ENCODE measurements at regions not wholly inside any gene's neighbourhood (a gene's known extent, or its start where the extent isn't known, plus 50 kb on each side); places are given as distances from the start of the nearest gene placed in this dataset.

DNA sequence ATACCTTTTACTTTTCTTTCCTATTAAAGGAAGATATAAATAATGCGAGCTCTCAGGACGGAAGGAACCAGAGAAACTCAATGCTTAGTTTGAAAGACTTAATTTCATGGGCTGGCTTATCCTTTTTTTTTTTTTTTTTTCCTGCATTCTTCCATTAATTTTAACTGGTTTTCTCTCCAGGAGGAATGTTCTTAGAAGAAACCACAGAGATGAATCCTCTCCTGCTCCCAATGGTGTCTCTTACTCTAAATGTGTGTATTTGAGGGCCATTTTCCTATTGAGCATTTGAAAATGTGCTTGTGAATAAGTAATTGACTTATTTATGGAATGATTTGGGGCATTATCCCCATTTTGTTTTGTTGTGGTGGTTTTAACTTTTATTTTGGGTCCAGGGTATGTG, 494.9 kb downstream of the FOXO1 start:
- SMC1A ChIA-PET (ENCODE audit: uncharacterized antibody, unreplicated experiment) = interaction anchor here (0.6 kb wide), 1 partner anchor 535 kb away, joined by 4 read pairs; no protein-coding TSS in a partner anchor
- CTCF ChIA-PET = interaction anchor here (0.6 kb wide), 1 partner anchor 78 kb away, joined by 3 read pairs; no protein-coding TSS in a partner anchor
- TF ChIP-seq, protein P1, sequence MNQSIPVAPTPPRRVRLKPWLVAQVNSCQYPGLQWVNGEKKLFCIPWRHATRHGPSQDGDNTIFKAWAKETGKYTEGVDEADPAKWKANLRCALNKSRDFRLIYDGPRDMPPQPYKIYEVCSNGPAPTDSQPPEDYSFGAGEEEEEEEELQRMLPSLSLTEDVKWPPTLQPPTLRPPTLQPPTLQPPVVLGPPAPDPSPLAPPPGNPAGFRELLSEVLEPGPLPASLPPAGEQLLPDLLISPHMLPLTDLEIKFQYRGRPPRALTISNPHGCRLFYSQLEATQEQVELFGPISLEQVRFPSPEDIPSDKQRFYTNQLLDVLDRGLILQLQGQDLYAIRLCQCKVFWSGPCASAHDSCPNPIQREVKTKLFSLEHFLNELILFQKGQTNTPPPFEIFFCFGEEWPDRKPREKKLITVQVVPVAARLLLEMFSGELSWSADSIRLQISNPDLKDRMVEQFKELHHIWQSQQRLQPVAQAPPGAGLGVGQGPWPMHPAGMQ (IDR thresholded peaks at IDR 0.05; ENCODE audit: borderline replicate concordance) = no peak
- no peak for TF ChIP-seq FOXM1 (IDR thresholded peaks at IDR 0.05; ENCODE audit: low read depth, low read length)
- no peak for TF ChIP-seq WRNIP1 (IDR thresholded peaks at IDR 0.05; ENCODE audit: borderline replicate concordance, low read depth, low read length)
- no peak for TF ChIP-seq CHD2 (IDR thresholded peaks at IDR 0.05; ENCODE audit: borderline replicate concordance, low read depth, low read length)
- TF ChIP-seq, protein P2, sequence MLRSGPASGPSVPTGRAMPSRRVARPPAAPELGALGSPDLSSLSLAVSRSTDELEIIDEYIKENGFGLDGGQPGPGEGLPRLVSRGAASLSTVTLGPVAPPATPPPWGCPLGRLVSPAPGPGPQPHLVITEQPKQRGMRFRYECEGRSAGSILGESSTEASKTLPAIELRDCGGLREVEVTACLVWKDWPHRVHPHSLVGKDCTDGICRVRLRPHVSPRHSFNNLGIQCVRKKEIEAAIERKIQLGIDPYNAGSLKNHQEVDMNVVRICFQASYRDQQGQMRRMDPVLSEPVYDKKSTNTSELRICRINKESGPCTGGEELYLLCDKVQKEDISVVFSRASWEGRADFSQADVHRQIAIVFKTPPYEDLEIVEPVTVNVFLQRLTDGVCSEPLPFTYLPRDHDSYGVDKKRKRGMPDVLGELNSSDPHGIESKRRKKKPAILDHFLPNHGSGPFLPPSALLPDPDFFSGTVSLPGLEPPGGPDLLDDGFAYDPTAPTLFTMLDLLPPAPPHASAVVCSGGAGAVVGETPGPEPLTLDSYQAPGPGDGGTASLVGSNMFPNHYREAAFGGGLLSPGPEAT (IDR thresholded peaks at IDR 0.05; ENCODE audit: low read depth) = no peak
- TF ChIP-seq NR2C2 (IDR thresholded peaks at IDR 0.05; ENCODE audit: borderline replicate concordance, control insufficient read depth, insufficient read length, low read depth) = no peak
- TF ChIP-seq ZNF687 (IDR thresholded peaks at IDR 0.05) = no peak
- TF ChIP-seq MTA3 (IDR thresholded peaks at IDR 0.05; ENCODE audit: borderline replicate concordance, low read length) = no peak
- no peak for TF ChIP-seq ZNF384 (IDR thresholded peaks at IDR 0.05; ENCODE audit: borderline replicate concordance, low read depth, low read length)
- no peak for TF ChIP-seq PAX8 (IDR thresholded peaks at IDR 0.05)
- TF ChIP-seq ZNF592 (IDR thresholded peaks at IDR 0.05) = no peak
- no peak for TF ChIP-seq ZNF274 (IDR thresholded peaks at IDR 0.05; ENCODE audit: insufficient read depth, insufficient read length)
- no peak for TF ChIP-seq DPF2 (IDR thresholded peaks at IDR 0.05)

More for the DNA sequence above, 494.9 kb downstream of the FOXO1 start:
- ChIA-PET POLR2A (no interaction called here), RAD21 (ENCODE audit: unreplicated experiment) (interaction anchor here (0.7 kb wide), 1 partner anchor 44 kb away, joined by 4 read pairs; no protein-coding TSS in a partner anchor)
- intact Hi-C loops (cut with micrococcal nuclease; ENCODE audit: unreplicated experiment) (no loop called here), in situ Hi-C loops (cut with MboI) (no loop called here)
- ATAC-seq (no peak), DNase-seq (ENCODE audit: low read depth, low spot score) (no peak), FAIRE-seq (no peak)
- H3K9me3 ChIP-seq (replicated peaks; ENCODE audit: control insufficient read depth, insufficient read depth, low read length) = no peaks in the 10 kb centered on the region; the same call in 2 of the 3 replicates
- no peaks in the 10 kb centered on the region for H3K36me3 ChIP-seq (ENCODE audit: control insufficient read depth in 2 of 2, insufficient read depth in 2 of 2, low read length in 1 of 2)
- H3K79me2 ChIP-seq (ENCODE audit: control insufficient read depth, insufficient read depth, low read length) = no peaks in the 10 kb centered on the region
- H3K4me1 ChIP-seq (ENCODE audit: control insufficient read depth, insufficient read depth, low read length) = no peaks in the 10 kb centered on the region
- no peak overlapping the region for H2AFZ ChIP-seq (ENCODE audit: control insufficient read depth, low read depth, low read length)
- no peak overlapping the region for H3K9ac ChIP-seq (ENCODE audit: control insufficient read depth, insufficient read depth, low read length)
- WGBS (ENCODE audit: insufficient coverage, insufficient replicate concordance, low lambda C conversion rate, missing lambda C conversion rate) = 85% methylated on average over 2 of the region's 2 CpGs
- no peak overlapping the region for H3K4me2 ChIP-seq (ENCODE audit: control insufficient read depth, insufficient read depth)
- no peaks in the 10 kb centered on the region for H4K20me1 ChIP-seq (ENCODE audit: control insufficient read depth, insufficient read depth)
- no peak overlapping the region for H3K27ac ChIP-seq (ENCODE audit: control insufficient read depth, insufficient read depth)
- BruUV-seq (replicated peaks) = no TSS peak
- peaks cover 2 to 10% of the 10 kb centered on the region in 2 experiments; a peak in 3 of 4 replicates for H3K27me3 ChIP-seq (replicated peaks in 1 of 2; ENCODE audit: control insufficient read depth in 2 of 2, insufficient read depth in 2 of 2, low read length in 1 of 2)
- H3K4me3 ChIP-seq = no peak overlapping the region
